Chondrocyte (in vitro differentiated cells): ENCODE measurements at regions not wholly inside any gene's neighbourhood (a gene's known extent, or its start where the extent isn't known, plus 50 kb on each side); places are given as distances from the start of the nearest gene placed in this dataset.
"Not testable (repeated sequence)": the region's sequence is repeated elsewhere in the genome, so short reads cannot be mapped to it uniquely, and the experiment has no call there.

Experiments
- DNase-seq: peaks from one replicate; pipeline ENCODE4 v3.0.0; 2021; ENCODE audit warnings: mixed read lengths, low spot score
- H3K27ac Mint-ChIP-seq: one replicate; pipeline ENCODE4 v1.8.0; 2021; ENCODE audit warnings: mild to moderate bottlenecking, moderate library complexity, mixed read lengths; ENCODE audit not compliant: unreplicated experiment
- H3K27me3 Mint-ChIP-seq: 2 replicates; pipeline ENCODE4 v1.8.0; 2021; ENCODE audit warnings: low read depth, mixed read lengths
- H3K36me3 Mint-ChIP-seq: 2 replicates; pipeline ENCODE4 v1.8.0; 2021; ENCODE audit warnings: low read depth, mixed read lengths
- H3K4me1 Mint-ChIP-seq: 2 replicates; pipeline ENCODE4 v1.8.0; 2021; ENCODE audit warnings: low read depth, mild to moderate bottlenecking, mixed read lengths
- H3K4me3 Mint-ChIP-seq: one replicate; pipeline ENCODE4 v1.8.0; 2021; ENCODE audit warnings: mild to moderate bottlenecking, moderate library complexity, mixed read lengths; ENCODE audit not compliant: unreplicated experiment
- H3K9me3 Mint-ChIP-seq: 2 replicates; pipeline ENCODE4 v1.8.0; 2021; ENCODE audit warnings: low read depth, mixed read lengths
- CTCF ChIP-seq: fragments of 200-600 bp; sonication (generic); IDR thresholded peaks from 2 replicates; pipeline ENCODE4 v1.5.0; 2021; ENCODE audit warnings: antibody characterized with exemption, mild to moderate bottlenecking, moderate library complexity

GRCh38 chr5:56405116-56405908, 172.2 kb upstream of the ANKRD55 start:
- no peak overlapping the region for H3K27ac Mint-ChIP-seq
- TF ChIP-seq CTCF = no peak
- DNase-seq = no peak
- no peaks in the 10 kb centered on the region for H3K9me3 Mint-ChIP-seq
- no peaks in the 10 kb centered on the region for H3K36me3 Mint-ChIP-seq
- no peak overlapping the region for H3K4me3 Mint-ChIP-seq
- peaks cover 17% of the 10 kb centered on the region for H3K4me1 Mint-ChIP-seq
- H3K27me3 Mint-ChIP-seq = no peaks in the 10 kb centered on the region

- Mint-ChIP-seq H3K27me3 (no peaks in the 10 kb centered on the region), H3K9me3 (no peaks in the 10 kb centered on the region), H3K4me3 (no peak overlapping the region), H3K27ac (no peak overlapping the region), H3K36me3 (no peaks in the 10 kb centered on the region), H3K4me1 (peaks cover 9% of the 10 kb centered on the region)
- TF ChIP-seq CTCF = no peak
- no peak for DNase-seq
Measured at GRCh38 chr5:56402266-56403220, 169.4 kb upstream of the ANKRD55 start.

GRCh38 chr5:56397796-56398195, 164.7 kb upstream of the ANKRD55 start:
- not testable (repeated sequence) for H3K27ac Mint-ChIP-seq, H3K4me1 Mint-ChIP-seq, H3K4me3 Mint-ChIP-seq, H3K36me3 Mint-ChIP-seq, H3K27me3 Mint-ChIP-seq, DNase-seq
- peaks cover 31% of the 10 kb centered on the region for H3K9me3 Mint-ChIP-seq

GRCh38 chr5:56396634-56397033, 163.5 kb upstream of the ANKRD55 start:
- no peak overlapping the region for H3K27ac Mint-ChIP-seq
- peaks cover 16% of the 10 kb centered on the region for H3K36me3 Mint-ChIP-seq
- peaks cover 43% of the 10 kb centered on the region for H3K9me3 Mint-ChIP-seq
- no peak for TF ChIP-seq CTCF
- DNase-seq = no peak
- H3K4me1 Mint-ChIP-seq = no peaks in the 10 kb centered on the region
- no peak overlapping the region for H3K4me3 Mint-ChIP-seq
- H3K27me3 Mint-ChIP-seq = no peaks in the 10 kb centered on the region

GRCh38 chr5:56389261-56389660, 156.1 kb upstream of the ANKRD55 start:
- no peak overlapping the region for H3K4me3 Mint-ChIP-seq
- no peaks in the 10 kb centered on the region for H3K27me3 Mint-ChIP-seq
- no peak overlapping the region for H3K27ac Mint-ChIP-seq
- H3K4me1 Mint-ChIP-seq = peaks cover 9% of the 10 kb centered on the region
- H3K36me3 Mint-ChIP-seq = peaks cover 8% of the 10 kb centered on the region
- no peak for DNase-seq
- H3K9me3 Mint-ChIP-seq = peaks cover 34% of the 10 kb centered on the region
- TF ChIP-seq CTCF = no peak
